Putamen (tissue), 1 donor: ENCODE measurements at regions not wholly inside any gene's neighbourhood (a gene's known extent, or its start where the extent isn't known, plus 50 kb on each side); places are given as distances from the start of the nearest gene placed in this dataset.

Experiments
- DNase-seq: peaks from one replicate; pipeline ENCODE4 v3.0.0-alpha.2; 2016; ENCODE audit warnings: low spot score

DNA sequence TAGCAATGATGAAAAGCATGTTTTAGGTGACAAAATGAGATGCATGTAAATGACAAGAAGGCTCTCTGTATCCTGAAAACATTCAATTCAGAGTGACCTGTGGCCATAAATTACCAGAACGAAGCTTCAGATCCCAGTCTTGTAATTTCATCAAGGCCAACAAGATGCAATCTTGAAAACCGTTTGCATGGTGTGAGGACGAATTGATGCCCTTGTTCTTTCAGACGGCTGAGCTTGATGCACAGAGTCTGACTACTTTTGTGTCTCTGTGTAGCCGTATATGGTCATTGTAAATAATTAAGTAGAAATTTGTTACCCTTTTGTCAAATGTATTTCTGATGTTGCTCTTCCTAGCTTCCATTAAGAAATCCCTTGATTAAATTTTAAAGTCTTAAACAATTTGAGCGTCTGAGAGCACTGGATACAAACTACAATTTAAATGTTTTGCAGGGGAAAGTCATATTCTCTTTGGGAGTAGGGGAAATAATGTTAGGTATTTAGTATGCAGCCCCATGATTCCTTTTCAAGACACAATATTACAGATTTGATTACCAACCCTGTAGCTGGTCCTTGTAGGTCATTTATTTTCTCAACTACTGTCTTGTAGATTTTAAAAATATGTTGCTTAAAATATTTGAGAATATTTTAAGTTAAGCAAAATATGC lies 125.8 kb upstream of the PCDH9 start:
- DNase-seq, result no peak

DNA sequence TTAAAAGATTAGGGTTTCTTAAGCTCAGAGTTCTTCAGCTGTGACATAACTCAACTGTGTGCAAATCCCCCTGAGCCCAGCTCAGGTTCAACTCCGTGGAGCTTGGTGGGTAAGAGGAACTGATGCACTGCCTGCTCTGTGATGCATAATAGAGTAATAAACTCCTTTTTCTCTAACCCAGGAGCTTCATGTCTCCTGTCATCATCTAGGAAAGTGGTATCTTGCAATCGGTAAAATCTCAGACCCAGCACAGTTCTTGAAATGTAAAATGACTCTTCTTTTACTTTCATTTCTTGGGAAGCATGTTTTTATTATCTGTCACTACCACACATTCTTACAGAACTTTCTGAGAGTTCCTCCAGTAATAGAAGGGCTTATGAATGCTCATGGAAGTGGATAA lies 123.8 kb upstream of the PCDH9 start:
- no peak for DNase-seq

DNA sequence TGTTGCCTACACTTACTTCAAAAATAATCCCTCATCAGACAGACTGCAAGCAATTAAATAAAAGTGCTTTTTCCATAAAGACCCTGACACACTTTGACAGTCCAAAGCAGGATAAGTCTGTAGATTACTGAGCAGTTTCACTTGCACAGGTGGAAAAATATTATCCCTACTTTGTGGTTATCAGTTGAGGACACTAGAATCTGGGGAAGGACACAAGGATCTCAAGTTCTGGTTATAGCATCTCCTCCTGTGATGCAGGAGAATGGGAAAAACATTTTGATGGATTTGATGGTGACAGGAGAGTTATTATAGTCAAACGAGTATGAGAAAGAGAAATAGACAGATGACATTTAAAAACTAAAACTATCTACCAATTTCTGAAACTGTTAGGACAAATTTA lies 122.9 kb upstream of the PCDH9 start:
- no peak for DNase-seq

DNA sequence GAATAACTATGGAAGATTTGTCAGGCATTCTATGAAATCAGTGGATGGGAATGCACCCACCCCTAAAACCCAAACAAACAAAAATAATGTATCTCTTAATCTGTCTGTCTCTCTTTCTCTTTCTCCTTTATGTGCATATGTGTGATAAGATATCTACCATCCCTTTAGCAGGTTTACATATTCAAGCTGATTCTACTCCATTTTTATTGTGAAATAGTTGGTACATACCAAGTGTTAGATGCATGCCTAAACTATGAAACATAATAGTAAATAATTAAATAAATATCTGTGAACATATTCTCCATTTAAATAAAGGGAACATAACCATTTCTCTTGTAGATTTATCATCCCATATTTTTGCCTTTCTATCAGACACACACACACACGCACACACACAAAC lies 121.8 kb upstream of the PCDH9 start:
- no peak for DNase-seq

DNA sequence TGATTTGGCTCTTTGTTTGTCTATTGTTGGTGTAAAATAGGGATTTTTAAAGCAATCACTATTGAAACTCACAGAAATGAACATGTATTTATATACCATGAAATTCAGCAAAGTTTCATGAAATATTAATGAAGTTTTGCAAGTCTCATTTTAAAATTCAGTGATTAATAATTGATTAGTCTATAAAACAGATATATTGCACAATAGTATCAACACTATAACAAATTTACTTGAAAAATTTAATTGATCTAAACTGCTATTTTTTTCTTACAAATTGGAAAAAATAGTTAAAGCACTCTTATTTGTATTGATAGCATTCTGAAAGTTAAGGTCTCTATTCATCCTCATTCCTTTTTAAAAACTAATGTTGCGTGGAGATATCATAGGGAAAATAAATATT lies 121.0 kb upstream of the PCDH9 start:
- no peak for DNase-seq

DNA sequence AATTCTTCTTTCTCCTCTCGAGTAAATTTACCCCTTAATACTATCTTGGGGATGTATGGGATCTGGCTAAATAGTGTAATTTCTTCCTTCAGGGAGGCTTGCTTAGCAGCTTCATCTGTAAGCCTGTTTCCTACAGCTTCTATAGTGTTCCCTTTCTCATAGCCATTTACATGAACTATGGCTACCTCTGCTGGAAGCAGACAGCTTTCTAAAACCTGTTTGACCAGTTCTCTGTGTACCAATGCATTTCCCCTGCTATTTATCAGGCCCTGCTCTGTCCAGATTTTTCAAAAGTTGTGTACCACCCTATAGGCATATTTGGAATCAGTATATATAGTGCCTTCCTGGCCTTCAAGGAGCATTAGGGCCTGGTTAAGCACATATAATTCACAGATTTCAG lies 113.6 kb upstream of the PCDH9 start:
- DNase-seq, result no peak

DNA sequence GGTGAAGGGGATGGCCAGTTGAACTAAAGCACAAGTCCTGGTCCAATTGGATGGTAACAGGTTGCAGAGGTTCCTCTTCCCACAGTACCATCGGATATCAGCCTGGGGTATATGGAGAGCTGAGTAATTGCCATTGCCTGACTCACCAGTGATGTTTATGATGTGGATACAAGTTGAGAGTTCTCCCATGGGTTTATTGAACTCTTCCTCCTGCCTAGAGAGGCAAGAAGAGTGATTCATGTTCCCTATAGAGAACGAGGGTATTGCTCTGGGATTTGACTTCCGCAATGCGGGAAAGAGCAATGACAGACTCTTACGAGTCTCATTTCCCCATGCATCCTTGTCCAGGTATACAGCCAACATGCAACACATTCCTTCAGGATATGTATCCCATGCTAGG lies 111.3 kb upstream of the PCDH9 start:
- no peak for DNase-seq

DNA sequence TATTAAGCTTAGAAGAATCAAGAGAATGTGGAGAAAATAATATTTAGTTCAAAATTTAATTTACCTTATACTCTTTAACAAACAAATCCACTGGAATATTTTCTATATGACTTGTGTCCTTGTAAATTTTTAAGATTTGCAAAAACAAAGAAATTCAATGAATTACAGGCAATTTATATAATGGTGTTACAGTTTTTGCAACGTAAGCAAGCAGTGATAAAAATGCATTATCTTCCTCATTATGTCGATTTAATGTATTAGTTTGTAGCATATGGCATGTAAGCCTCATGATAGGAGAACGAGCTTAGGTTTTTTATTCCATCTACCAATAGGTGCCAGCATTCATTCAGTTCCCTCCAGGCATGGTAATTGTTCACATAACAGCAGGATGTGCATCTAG lies 100.0 kb upstream of the PCDH9 start:
- no peak for DNase-seq

DNA sequence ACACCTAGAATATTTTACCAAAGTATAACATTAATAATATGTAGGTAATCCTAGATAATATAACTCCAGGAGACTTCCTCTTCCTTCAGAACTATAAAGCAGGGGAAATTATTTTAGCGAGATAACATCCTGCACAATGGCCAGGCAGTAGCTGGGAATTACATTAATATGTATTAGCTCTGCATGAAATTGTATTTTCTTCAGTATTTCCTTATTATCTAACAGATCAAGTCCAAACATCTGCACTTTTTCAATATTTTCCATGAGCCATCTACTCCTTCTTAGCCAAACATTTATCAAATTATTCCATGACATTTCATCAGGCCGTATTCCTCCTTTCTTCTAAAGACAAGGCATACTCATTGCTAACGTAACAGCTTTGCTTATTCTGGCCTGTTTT lies 98.8 kb upstream of the PCDH9 start:
- no peak for DNase-seq

DNA sequence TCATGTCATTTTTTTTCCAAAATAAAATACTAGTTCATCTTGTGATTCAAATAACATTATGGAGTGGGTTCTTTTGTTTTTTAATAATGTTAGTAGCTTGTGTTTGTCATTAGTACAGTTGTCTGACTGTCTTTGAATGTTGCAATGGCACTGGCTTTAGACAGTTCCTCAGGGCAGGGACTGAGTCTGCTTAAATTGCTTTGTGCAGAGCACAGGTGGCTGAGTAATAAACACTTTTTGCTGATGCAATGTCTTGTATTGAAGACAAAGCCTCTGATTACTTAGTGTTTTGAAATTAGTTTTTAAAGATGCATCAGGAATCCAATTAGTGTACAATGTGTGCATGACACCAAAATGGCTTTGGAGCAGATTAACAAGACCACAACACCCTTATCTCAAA lies 88.7 kb upstream of the PCDH9 start:
- DNase-seq, result no peak

DNA sequence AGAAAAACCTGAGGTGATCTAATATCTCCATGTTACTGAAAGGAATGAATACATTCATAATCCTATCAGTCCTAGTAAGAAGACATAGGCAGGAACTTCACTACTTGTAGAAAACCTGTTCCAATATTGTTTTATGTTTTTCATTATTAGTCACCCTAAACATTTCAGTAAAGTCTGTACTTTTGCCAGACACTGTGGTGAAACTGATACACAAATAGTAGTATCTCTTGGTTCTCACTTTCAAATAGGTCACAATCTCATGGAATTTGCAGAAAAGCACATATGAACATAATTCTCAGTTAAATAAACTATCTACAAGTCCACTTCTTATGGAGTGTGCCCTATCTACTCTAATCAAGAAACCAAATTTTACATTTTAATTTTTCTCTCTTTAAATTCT lies 88.3 kb upstream of the PCDH9 start:
- no peak for DNase-seq

DNA sequence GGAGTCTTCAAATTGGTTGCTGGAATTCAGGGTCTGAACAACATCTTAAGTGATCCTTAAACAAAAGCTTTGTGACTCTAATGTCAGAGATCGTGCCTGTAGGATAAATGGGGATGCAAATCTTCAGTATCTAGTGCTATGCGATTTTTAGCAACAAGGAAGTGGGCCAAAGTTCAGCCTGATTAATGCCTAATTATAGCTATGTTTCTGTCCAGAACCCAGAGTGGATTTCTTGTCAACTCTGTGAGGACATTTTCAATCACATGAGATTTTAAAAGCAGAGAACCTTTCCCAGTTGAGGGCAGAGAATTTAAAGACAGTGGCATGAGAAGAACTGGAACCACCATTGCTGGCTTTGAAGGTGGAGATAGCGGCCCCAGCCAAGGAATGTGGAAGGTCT lies 84.3 kb upstream of the PCDH9 start:
- DNase-seq, result no peak

DNA sequence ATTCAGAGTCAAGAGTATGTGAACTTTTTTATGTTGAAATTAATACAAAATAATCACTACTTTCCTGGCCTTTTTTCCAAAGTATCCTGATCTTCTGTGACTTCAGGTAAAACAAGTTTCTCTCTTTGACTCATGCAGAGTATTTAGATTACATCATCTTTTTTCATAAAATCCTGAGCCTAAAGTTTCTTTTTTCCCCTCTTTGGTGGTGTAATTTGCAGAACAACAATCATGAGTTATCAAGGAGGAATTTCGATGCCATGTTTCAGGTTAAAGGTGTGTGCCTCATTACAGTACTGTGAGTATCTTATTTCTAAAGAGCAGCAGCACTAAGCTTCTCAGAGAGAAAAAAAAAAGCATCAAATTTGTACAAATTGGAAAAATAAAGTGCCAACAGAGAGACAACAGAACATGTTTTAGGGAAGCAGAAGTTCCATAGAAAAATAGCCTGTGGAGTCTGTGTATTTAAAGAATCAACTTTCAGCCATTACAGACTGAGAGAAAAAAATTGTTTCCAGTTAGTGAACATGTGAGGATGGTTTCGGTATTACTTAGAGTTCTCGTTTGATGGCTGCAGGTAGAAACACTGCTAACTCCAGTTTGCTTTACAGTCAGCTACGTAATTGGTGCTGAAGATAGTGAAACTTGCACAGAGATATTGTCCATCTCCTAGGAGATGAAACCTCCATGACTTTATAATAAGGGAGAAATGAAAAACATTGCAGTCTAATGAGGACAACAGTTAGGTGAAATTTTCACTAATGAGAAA lies 78.1 kb upstream of the PCDH9 start:
- no peak for DNase-seq

DNA sequence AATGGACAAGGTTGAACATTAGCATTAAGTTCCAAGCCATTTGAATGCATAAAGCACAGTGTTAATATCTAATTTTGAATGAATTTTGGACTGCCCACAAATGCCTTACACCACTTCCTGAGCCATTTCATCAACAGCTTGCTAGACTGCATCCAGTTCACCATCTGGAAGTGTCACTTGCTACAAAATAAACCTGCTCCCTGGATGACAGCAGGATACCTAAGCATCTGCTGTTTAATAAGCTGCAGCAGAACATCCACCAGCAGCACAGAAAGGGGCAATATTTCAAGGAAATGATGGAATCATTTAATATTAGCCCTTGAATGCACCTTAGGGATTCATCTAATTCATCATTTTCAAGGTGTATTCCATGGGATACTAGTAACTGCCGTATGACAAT lies 76.6 kb upstream of the PCDH9 start:
- DNase-seq, result no peak

DNA sequence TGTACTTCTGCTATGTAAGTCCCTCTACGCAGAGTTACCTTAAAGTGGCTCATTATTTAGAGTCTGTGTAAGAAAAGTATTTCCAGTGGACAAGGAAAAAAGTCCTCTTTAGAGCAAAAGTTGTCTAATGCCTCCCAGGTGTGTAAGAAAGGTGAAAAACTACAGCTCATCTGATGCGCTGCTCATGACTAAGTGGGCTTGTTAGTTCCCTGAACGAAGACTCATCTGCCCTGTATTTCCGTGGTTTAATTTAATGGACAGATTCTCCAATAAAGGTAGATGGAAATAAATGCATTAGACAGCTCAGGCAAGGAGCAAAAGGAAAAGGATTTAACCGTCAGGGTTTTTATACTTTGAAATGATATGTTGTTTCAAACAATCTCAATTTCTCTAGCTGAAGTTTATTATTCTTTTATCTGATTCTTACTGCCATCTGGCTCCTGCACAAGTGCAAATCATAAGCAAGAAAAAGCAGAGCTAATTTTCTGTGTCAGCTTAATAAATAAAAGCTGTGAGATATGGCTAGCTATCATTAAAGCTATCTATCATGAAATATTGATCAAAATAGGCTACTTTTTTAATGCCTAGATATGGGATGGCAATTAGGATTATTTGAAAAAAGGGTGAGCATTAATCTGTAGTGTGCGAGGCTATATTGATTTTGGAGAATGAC lies 73.7 kb upstream of the PCDH9 start:
- DNase-seq, result no peak

DNA sequence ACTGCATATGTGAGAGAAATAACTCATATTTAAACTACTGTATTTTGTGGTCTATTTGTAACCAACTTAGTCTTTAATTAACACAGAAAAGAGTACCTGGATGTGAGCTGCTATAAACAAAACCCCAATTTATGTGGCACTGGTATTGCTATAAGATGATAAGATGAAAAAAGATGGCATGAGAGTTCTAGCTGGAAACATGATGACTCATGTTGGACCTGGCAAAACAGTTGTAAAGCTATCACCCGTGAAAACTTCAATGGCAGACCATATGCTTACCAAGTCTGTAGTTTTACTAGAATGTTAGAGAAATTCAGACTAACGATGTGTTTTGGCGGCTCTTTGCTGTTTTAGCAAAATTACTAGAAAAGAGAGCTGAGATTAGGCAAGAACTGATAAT lies 69.6 kb upstream of the PCDH9 start:
- DNase-seq, result no peak

DNA sequence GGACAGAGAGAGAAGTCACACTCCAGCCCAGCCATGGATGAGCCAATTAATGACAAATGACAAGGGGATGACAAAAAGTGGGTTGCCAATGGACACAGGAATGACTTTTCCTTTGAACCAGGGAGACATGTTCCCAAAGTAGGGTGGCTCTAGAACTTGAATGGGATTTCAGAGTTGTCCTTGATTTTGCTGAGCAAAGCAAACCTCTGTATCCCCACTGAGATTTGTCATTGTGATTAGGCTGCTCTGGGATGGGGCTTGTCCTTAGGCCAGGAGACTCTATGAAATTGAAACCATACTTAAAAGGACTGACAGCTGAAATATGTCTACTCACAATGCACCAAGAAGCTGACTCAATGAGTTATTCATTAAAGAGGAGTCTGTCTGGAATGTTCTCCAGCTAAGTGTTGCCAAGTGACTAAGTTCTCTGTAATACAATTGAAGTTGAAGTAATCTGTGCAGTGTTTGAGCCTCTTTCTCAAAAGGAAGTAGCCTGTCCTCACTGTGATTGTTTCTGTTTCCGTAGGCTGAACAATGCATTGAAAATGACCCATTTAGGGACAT lies 69.0 kb upstream of the PCDH9 start:
- DNase-seq, result no peak

DNA sequence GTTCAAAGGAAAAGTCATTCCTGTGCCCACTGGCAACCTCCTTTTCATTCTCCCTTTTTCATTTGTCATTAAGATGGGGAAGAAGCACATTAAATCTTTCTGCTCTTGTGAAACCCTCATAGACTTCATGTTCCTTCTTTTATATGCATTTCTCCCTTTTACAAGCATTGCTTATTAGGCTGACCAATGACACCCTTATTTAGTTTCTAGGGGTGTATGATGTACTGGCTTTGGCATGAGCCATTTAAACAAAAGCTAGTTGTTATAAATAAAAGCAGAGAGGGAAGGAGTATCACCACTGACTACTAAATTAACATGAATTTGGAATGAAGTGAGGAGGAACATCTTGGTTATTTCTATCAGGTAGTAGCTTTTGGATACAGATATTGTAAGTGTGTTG lies 68.2 kb upstream of the PCDH9 start:
- no peak for DNase-seq

DNA sequence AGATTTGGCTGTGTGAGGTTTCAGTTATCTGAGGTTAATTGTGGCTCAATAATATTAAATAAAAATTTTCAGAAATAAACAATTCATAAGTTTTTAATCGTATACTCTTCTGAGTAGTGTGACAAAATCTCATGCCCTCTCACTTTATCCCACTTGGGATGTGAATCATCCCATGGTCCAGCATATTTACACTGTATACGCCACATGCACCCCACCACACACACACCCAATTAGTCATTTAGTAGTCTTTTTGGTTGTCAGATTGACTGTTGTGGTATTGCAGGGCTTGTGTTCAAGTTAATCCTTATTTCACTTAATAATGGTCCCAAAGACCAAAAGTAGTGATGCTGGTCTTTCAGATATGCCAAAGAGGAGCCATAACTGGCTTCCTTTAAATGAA lies 66.4 kb upstream of the PCDH9 start:
- no peak for DNase-seq

DNA sequence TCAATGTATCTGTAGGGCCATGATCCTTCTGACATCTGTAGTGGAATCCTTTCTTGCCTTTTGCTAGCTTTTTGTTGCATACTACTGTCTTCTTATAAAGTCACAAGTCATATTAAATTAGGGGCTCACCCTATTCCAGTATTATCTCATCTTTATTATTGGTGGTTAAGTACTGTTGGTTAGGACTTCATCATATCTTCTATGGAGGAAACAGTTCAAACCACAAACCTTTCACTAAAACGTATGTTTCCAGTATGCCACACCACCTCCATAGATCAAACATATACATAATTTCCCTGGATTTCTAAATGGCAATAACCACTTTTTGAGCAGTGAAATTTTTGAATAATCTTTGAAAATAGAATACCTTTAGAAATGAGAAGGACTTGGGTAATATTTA lies 62.8 kb upstream of the PCDH9 start:
- no peak for DNase-seq

DNA sequence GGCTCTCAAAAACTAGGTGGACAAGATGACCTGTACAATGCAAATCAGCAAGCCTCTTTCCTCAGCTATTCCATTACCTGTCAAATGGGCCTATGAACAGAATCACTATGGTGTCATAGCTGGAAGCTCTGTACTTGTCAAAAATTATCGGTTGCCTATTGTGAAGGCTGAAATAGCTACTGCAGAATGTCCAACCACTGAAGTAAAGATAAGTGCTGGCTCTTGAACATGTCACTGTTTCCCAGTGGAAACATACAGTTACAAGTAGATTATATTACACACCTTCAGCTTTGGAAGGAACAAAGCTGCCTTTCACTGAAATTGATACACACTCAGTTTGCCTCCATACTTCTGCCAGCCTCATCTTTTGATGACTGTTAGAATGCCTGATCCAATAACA lies 55.5 kb upstream of the PCDH9 start:
- no peak for DNase-seq

DNA sequence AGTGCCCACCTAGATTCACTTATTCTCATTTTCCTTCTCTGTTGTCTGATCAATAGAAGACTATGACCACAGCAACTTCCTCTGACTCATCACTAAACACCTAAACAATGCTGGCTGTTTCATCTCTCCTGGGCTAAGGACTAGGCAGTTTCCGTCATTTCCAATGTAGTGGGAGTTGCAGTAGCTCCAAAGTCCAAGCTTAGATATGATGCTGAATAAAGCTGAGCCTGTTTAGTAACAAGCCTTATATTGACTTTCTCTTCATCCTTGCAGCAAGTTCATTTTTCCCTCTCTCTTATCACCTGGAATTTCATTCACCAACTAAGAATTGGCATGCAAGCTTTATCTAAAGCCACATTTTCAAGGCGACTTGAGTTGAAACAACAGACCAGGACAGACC lies 53.5 kb upstream of the PCDH9 start:
- no peak for DNase-seq

DNA sequence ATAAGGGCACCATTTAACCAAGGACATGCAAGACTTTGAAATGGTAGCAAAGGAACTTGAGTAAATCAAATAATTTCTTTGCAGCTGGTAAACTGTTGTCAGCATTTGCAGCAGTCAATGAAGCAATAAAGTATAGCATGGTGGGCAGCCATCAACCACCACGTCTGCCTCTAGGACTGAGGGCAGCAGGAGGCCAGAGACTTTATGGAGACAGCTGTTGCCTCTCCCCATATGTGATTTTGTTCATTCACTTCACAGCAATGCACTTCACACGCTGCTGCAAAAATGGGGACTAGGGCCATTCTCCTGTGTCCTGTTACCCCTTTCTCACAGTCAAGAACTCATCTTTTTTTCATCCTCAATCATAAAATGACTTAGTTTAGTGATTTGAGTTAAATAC lies 51.3 kb upstream of the PCDH9 start:
- DNase-seq, result no peak
